ENCODE measurements at regions not wholly inside any gene's neighbourhood (a gene's known extent, or its start where the extent isn't known, plus 50 kb on each side); places are given as distances from the start of the nearest gene placed in this dataset.
"Not testable (repeated sequence)": the region's sequence is repeated elsewhere in the genome, so short reads cannot be mapped to it uniquely, and the experiment has no call there.

DNA sequence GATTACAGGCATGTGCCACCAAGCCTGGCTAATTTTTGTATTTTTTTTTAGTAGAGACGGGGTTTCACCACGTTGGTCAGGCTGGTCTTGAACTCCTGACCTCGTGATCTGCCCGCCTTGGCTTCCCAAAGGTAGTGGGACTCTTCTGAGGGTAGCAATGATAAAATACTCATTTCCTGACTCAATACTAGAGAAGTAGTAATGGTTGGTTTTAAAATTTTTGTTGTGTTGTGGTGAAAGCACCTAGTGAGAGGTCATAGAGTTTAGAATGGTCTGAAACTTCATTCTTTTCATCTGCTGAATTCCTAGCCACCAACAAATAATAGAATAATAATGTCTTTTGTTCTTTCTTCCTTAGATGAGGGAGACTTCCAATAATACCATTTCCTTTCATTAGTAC is 422.1 kb downstream of the PSAT1 start:
- TF ChIP-seq, protein P1, sequence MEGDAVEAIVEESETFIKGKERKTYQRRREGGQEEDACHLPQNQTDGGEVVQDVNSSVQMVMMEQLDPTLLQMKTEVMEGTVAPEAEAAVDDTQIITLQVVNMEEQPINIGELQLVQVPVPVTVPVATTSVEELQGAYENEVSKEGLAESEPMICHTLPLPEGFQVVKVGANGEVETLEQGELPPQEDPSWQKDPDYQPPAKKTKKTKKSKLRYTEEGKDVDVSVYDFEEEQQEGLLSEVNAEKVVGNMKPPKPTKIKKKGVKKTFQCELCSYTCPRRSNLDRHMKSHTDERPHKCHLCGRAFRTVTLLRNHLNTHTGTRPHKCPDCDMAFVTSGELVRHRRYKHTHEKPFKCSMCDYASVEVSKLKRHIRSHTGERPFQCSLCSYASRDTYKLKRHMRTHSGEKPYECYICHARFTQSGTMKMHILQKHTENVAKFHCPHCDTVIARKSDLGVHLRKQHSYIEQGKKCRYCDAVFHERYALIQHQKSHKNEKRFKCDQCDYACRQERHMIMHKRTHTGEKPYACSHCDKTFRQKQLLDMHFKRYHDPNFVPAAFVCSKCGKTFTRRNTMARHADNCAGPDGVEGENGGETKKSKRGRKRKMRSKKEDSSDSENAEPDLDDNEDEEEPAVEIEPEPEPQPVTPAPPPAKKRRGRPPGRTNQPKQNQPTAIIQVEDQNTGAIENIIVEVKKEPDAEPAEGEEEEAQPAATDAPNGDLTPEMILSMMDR (IDR thresholded peaks at IDR 0.05), result not testable (repeated sequence)
- not testable (repeated sequence) for TF ChIP-seq POLR2A (IDR thresholded peaks at IDR 0.05)

All from testis (tissue), 2 donors.